GM21619 (cell line): ENCODE measurements at regions not wholly inside any gene's neighbourhood (a gene's known extent, or its start where the extent isn't known, plus 50 kb on each side); places are given as distances from the start of the nearest gene placed in this dataset.

Experiments used
- ATAC-seq: cut with Tn5 transposase; IDR thresholded peaks from one replicate; pipeline ENCODE4 v1.9.1; 2021; ENCODE audit not compliant: unreplicated experiment

- ATAC-seq, result peak; percentile 97
Observed at GRCh38 chr2:128623776-128624761, 305.4 kb upstream of the HS6ST1 start.

- ATAC-seq, result no peak
Observed at GRCh38 chr2:128624956-128625355, 306.3 kb upstream of the HS6ST1 start.

GRCh38 chr2:128625421-128625820 is 306.8 kb upstream of the HS6ST1 start:
- ATAC-seq, result no peak

GRCh38 chr2:128625963-128626759 is 307.5 kb upstream of the HS6ST1 start:
- ATAC-seq, result no peak

GRCh38 chr2:128626760-128627511 is 308.3 kb upstream of the HS6ST1 start:
- ATAC-seq, result no peak

GRCh38 chr2:128628206-128628605 is 309.5 kb upstream of the HS6ST1 start:
- ATAC-seq, result no peak

- ATAC-seq, result no peak
Observed at GRCh38 chr2:128628996-128629395, 310.3 kb upstream of the HS6ST1 start.

- ATAC-seq, result no peak
Observed at GRCh38 chr2:128630974-128631697, 312.5 kb upstream of the HS6ST1 start.

- no peak for ATAC-seq
Observed at GRCh38 chr2:128631698-128632500, 313.2 kb upstream of the HS6ST1 start.

GRCh38 chr2:128632501-128632800 is 313.8 kb upstream of the HS6ST1 start:
- ATAC-seq, result no peak

GRCh38 chr2:128633501-128633900 is 314.8 kb upstream of the HS6ST1 start:
- ATAC-seq, result no peak

GRCh38 chr2:128635361-128635900 is 316.8 kb upstream of the HS6ST1 start:
- ATAC-seq, result no peak

GRCh38 chr2:128636802-128637147 is 318.1 kb upstream of the HS6ST1 start:
- ATAC-seq, result no peak

GRCh38 chr2:128637481-128638155 is 318.9 kb upstream of the HS6ST1 start:
- ATAC-seq, result no peak

- no peak for ATAC-seq
Observed at GRCh38 chr2:128638341-128639119, 319.9 kb upstream of the HS6ST1 start.

GRCh38 chr2:128639120-128639477 is 320.4 kb upstream of the HS6ST1 start:
- no peak for ATAC-seq

GRCh38 chr2:128639693-128640092 is 321.0 kb upstream of the HS6ST1 start:
- no peak for ATAC-seq

GRCh38 chr2:128640166-128640844 is 321.6 kb upstream of the HS6ST1 start:
- no peak for ATAC-seq
